Stimulated activated CD8-positive, alpha-beta memory T cell treated with anti-CD3 and anti-CD28 coated beads, Interleukin-12 subunit alpha, Interleukin-12 subunit beta, amount 100 ng/mL, for 24 hours (primary cell): ENCODE measurements at regions not wholly inside any gene's neighbourhood (a gene's known extent, or its start where the extent isn't known, plus 50 kb on each side); places are given as distances from the start of the nearest gene placed in this dataset.
"Not testable (repeated sequence)": the region's sequence is repeated elsewhere in the genome, so short reads cannot be mapped to it uniquely, and the experiment has no call there.

Experiments used
- DNase-seq: peaks from one replicate; pipeline ENCODE4 v3.0.0-alpha.2; 2020; ENCODE audit errors: extremely low read depth

DNA sequence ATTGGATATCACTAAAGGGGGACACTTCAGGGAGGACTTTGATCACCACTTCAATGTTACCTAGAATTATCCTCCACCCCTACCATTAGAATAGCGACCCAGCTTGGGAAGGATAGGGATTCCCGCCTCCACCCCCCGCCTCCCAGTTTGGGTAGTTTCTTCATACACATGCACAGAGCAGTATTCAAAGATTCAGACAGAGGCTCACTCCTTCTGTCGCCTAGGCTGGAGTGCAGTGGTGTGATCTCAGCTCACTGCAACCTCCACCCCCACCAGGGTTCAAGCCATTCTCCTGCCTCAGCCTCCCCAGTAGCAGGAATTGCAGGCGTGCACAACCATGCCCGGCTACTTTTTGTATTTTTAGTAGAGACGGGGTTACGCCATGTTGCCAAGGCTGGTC lies 1166.1 kb downstream of the TYW1 start:
- DNase-seq: no peak

DNA sequence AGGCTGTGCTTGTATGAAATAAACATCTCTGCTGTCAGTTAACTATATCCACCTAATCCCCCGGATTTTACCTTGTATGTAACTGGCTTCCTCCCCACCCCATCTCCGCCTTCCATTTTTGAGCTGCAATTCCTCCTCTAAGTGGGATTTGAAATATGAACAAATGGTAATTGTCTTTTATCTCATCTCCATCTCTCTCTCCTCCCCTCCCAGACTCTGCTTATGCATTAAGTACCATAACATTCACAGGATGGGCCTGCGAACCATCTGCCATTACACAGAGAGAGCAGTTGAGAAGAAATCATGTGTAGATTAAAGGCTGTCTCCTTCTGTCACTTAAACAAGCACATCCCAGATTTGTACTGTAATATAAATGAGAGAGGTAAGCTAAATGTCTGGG lies 1169.9 kb downstream of the TYW1 start:
- DNase-seq: no peak

DNA sequence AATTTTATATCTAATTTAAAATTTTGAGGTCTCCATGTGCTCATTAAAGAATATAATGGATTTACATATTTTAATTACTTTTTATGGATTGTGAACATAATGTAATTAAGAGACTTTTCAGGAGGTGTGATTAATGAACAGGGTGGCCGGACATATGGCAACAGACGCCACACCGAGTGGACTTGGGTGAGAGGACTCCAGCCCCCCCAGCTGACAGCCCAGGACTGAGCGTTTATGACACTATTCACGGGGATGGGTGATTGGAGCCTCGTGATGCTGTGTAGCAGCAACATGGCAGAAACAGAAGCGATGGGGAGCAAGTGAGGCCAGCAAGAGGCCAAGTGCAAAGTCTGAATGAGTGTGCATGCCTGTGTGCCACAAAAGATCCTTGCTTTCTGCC lies 1176.9 kb downstream of the TYW1 start:
- no peak for DNase-seq

DNA sequence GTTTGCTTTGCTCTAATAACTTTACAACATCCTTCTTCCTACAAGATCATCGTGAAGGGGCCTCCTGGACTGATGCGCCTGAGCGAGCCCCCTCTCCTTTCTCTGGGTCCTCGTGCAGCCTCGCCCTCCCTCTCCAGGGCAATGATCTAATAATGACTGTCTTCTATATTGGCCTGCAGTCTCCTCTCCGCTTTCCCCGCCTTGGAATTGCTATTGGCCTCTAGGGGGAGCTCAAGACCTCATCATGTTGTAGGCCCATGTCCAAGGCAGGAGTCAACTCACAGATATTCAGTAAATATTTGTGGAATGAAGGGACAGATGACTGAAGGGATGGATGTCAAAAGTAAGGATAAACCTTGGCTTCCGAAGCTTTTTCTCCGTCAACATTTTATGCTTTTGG lies 1180.3 kb downstream of the TYW1 start:
- no peak for DNase-seq

DNA sequence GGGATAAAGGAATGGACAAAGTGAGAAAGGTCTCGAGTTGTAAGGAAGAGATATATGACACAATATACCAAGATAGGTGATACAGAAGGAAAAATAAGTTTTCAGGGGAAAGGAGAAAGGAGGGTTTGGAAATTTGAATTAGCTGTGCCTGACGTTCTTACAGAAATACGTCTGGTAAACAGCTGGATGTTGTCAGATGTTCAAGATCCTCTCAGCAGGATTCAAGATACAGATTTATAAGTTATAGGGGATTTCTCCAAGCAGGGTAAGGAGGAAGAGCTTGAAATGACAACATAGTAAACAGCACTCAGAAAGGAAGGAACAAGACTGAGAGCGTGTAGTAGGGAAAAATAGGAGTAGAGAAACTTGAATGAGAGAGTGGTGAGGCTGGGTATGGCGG lies 1184.1 kb downstream of the TYW1 start:
- no peak for DNase-seq

DNA sequence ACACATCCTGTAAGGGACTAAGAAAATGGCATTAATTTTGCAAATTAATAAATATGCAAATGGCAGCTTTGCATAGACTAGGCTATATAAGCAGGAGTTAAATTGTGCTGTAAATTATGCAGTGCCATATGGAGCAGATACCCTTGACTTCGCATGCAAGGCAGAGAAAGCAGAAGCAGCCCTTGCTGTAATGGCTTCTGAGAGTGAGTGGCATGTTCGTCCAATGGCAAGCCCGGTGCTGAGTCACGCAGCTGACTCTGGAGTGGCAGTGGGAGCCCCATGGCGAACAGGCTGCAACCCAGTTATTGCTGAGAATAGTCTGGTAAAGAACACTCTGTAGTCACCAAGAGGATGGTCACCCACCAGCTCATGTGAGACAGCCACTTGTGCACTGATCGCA lies 1186.5 kb downstream of the TYW1 start:
- DNase-seq: no peak

DNA sequence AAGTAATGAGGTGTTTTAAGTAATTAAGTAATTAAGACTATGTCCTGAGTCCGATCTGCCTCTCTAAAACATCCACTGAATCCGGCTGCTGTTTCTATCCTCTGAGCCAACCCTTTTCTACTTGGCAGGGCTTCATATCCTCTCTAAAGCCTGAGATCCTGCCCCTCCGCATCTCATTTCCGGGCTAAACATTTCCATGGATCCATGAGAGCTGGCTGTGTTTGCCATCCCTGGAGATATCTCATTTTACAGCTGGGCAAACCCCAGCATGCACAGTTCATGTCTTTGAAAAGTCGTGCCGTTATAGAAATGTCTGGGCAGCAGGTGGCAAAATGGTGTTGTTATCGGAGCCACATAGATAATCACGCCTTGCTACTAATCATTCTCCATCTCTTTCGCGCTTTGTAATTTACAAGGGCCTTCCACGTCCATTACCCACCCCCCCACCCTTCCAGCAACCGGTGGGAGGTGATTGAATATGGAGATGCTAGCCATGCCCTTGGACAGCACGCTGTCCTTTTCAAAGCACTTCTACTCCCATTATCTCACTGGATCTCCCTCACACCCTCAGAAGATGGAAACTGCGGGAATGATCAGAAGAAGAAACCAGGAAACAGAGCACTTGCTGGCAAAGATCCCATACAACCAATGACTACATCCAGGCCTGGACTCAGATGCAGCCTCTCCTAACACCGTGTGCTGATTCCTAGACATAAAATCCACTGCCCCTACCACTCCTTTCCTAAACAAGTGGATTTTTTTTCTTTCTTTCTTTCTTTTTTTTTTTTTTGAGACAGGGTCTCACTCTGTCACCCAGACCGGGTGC lies 1189.2 kb downstream of the TYW1 start:
- no peak for DNase-seq

DNA sequence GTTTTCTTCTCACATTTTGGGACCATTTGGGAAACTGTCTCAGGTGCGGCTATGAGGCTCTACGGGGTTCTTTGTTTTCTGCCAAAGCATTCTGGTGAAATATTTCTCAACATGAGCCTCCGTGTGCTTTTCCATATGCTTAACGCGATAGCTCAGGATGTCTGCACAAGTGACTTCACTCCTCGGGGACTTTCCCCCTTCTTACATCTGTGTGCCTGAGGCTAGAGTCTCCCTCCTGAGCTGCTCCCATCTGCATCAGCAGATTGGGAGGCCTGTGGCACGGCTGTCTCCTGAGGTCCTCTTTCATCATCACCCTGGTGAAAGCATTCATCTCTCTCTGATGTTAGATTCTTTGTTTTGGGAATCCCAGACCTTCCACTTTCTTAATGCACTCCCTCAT lies 1190.9 kb downstream of the TYW1 start:
- no peak for DNase-seq

DNA sequence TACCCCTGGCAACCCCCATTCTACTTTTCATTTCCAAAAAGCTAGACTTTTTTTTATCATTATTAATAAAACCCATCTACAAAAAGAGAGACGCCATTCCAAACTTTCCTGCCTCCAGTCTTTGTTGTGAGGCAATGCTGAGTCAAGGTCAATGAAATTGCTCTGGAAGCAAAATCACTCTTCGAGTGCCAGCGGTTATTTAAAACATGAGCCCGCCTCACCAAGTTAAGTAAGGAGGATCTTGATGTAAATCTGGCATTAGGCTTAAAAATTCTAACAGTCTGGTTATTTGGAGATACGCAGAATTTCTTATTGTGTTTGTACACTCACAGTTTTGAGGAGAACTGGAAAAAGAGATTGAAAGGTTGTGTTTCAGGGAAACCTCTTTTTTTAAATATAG lies 1196.3 kb downstream of the TYW1 start:
- DNase-seq: no peak

DNA sequence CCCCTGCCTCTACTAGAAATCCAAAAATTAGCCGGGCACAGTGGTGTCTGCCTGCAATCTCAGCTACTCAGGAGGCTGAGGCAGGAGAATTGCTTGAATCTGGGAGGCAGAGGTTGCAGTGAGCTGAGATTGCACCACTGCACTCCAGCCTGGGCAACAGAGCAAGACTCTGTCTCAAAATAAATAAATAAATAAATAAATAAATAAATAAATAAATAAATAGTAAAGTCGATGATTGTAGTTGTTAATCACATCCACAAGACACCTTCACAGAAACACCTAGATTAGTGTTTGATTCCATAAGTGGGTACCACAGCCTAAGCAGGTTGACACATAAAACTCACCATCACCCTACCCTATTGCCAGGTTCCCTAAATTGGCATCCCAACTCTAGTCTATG lies 1199.0 kb downstream of the TYW1 start:
- not testable (repeated sequence) for DNase-seq

DNA sequence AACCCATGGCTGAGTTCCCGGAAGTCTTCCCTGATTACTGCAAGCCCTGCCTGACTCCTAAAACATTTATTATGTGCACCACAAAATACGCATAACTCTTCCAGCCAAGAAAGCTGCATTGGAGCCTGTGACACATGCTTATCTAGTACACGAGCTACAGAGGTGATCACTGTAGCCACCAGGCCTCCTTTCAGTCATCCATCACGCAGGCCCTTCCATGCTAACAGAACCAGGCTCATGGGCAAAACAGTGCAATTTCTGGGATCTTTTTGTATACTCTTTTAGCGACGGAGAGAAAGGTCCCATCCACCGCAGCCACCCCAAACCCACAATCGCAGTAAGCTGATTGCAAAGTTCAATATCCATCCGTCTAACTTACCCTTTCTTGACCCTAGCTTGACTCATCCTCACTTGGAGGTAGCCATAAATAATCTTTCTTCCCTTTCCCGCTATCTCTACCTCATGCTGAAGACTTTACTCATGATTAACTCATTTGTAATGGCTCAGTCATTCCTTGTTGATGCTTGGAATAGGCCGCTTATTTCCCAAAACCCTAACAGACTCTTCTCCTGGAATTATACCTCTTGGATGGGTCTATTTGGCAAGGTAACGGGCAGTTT lies 1203.5 kb downstream of the TYW1 start:
- DNase-seq: no peak

DNA sequence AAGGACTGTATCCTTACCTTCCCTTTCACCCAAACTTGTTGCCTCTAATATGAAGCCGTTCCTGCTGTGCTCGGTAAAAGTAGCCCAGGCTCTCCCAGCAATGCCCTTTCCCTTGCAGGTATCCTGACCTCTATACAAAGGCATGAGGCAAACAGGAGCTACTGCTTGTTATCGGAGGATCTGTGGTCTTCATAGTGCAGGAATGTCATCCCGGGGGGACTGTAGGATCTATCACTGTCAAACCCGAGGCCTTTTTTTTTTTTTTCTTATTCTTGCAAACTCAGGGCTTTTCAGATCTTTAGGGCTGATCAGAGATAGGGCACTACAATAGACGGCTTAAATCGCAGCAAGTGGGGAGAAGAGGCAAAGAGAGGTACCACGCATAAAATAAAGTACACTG lies 1206.6 kb downstream of the TYW1 start:
- DNase-seq: no peak

DNA sequence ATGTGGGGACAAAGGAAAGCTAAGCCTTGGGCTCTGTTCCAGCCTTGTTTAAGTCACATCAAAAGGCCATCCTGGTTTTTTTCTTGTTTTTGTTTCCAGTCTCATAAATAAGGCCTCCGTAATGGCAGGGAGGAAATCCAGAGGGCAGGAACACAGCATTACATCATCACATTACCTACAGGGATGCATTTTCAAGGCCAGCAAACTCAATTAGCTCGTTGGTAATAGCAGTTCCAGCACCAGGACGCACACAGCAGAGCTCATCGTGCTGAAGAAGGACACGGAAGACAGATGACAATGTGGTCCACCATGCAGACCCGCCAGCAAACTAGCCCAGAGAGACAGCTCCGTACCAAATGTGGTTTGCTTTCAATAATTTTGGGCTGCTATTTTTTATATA lies 1209.2 kb downstream of the TYW1 start:
- DNase-seq: no peak

DNA sequence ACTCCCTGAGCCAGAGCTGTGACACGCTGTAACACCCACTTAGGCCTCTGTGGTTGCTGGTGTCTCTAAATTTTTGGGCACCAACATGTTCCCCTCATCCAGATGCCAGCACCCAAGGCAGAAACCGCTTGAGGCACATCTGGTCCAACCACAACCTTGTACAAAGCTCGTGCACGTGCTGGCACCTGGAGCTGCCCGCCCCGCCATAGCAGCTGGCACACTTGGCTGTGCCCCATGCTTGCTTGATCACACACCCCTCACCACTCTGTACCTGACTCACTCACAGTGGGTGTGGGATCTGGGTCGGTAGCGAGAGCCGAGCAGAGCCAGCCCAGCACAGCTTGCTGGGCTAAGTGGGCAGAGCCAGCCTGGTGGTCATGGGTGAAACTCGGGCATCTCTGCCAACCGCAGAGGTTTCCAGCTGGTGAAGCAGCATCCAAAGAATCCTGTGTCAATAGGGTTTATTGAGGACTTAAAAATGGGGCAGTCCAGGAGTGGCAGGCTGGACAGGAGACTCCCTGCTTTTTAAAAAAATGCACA lies 1210.4 kb downstream of the TYW1 start:
- no peak for DNase-seq

DNA sequence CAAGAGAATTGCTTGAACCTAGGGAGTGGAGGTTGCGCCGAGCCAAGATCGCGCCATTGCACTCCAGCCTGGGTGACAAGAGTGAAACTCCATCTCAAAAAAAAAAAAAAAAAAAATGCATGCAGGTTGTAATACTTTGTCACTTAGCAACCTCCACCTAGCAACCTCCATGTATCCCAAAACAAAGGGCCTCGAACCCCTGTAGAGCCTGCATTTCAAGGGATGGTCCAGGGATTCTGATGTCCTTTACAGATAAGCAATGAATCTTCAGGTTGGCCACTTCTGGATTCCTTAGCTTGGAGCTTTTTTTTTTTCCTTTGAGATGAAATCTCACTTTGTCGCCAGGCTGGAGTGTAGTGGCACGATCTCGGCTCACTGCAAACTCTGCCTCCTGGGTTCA lies 1211.0 kb downstream of the TYW1 start:
- no peak for DNase-seq

DNA sequence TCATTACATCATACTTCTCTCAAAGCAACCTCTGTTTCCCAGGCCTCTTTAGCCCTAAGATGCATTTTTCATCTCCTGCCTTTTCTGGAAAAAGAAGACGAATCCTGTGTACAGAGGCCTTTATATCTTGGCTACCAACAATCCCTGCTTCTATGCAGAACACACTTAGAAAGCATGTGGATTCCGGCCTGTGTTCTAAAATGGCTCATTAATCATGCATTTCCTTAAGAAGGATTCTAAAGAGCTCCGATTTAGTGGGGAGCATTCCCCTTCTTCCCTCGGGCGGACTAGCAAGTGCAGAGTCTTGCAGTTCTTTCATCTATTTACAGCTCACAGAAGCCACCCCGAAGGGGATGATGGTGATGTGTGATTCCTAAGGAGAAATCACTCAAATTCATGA lies 1212.9 kb downstream of the TYW1 start:
- DNase-seq: no peak

DNA sequence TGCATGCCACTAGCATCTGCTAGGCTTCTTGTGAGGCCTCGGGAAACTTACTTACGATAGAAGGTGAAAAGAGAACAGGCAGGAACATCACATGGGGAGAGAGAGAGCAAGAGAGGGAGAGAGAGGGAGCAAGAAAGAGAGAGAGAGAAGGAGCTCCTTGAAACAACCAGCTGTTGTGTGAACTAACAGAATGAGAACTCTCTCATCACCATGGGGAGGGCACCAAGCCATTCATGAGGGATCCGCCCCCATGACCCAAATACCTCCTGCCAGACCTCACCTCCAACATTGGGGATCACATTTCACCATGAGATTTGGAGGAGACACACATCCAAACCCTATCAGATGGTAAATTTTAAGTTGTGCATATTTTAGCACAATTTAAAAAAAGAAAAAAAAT lies 1217.2 kb downstream of the TYW1 start:
- DNase-seq: no peak

DNA sequence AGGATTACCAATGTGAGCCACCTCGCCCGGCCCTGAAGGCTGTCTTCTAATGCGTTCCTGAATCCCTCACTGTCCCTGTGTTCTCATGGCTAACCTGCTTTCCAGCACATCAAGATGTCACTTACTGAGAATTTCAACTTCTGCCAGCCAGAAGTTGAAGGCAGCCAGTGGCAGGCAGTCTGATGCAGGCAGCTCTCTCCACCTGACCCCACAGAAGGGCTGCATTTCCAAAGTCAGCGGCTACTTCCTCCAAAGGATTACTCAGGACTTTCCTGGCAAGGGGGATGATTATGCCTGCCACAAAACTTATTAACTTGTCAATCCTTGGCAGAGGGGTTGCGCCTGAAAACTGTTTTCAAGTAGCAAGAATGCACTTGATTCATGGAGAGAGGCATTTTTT lies 1219.4 kb downstream of the TYW1 start:
- DNase-seq: no peak

DNA sequence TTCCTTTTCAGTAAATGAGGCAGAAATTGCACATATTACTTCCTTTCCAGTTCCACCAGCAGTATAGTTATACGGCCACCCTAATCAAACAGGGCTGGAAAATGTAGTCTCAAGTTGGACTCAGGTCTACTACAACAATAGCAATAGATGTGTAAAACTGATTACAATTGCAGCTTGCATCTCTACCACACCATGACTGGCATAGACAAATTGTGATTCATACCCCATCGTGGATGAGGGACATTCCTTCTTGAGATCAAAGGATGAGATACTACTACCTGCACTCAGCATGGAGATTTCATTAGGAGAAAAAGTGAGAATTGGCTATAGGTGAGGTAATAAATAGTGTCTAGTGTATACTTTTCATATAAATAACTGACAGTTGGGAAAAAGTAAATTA lies 1220.8 kb downstream of the TYW1 start:
- no peak for DNase-seq

DNA sequence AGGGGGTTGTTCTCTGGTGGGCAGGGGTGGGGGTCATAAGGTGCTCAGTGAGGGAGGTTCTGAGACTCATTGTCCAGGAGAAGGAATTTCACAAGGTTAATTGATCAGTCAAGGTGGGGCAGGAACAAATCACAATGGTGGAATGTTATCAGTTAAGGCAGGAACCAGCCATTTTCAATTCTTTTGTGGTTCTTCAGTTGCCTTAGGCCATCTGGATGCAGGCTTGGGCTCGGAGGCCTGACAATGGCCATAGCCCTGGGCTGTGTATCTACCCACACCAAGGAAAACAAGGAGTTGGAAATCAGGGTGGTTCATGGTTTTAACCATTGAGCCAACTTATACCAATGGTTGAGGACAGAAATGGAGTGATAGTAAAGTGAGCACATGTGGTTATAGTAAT lies 1221.8 kb downstream of the TYW1 start:
- DNase-seq: no peak

DNA sequence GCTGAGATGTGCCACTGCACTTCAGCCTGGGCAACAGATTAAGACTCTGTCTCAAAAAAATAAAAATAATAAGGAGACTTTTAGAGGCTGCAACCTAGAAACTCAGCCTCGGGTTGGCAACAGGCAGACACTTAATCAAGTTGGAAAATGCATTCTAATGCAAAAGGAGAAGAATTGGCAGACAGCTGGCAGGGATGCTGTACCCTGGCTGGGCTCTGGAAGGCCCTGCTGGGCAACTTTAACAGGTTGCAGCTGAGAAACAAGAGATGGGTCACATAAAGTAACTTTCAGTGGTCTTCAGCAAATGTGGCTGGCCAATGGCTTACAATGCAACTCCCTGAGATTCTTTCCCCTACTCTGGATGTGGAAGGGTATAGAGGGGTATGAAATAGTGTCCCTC lies 1225.7 kb downstream of the TYW1 start:
- DNase-seq: no peak

DNA sequence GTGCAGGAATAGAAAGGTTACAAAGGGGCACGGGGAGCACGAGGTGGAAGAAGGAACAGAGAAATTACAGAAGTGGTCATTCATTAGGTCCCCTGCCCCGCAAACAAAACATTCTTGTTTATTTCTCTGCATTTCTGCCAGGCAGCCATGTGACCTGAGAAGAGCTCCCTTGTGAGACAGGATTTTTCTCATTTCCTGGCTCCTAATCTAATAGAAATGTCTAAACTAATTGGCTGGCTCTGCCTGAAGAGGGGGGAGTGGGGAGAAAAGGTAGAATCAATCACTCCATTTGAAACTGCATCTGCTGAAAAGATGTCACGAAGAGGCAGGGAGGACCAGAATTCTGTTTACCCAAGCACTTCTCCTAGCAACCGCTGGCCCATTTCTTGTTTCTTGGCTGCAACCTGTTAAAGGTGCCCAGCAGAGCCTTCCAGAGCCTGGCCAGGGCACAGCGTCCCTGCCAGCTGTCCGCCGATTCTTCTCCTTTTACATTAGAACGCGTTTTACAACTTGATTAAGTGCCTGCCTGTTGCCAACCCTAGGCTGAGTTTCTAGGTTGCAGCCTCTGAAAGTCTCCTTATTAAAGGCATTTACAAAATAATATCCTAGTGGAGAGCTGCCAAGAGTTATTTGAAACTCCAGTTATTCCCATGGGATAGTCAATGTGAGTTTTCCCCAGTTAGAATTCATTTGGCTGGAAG lies 1227.6 kb downstream of the TYW1 start:
- DNase-seq: no peak

DNA sequence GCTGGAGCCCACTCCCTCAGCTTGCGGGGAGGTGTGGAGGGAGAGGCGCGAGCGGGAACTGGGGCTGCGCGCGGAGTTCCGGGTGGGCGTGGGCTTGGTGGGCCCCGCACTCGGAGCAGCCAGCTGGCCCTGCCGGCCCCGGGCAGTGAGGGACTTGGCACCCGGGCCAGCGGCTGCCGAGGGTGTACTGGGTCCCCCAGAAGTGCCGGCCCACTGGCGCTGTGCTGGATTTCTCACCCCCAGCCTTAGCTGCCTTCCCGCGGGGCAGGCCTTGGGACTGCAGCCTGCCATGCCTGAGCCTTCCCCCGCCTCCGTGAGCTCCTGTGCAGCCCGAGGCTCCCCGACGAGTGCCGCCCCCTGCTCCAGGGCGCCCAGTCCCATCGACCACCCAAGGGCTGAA lies 1234.4 kb downstream of the TYW1 start:
- not testable (repeated sequence) for DNase-seq
